Urothelium cell line (cell line): ENCODE measurements at regions not wholly inside any gene's neighbourhood (a gene's known extent, or its start where the extent isn't known, plus 50 kb on each side); places are given as distances from the start of the nearest gene placed in this dataset.

Experiments used
- DNase-seq: peaks from one replicate; pipeline ENCODE4 v3.0.0; 2011; ENCODE audit warnings: low spot score, mixed read lengths
- FAIRE-seq: peaks from 2 replicates; lab custom pipeline; 2011; peaks lifted over from hg19 to GRCh38; lab: Jason Lieb, UNC

- DNase-seq (peak; percentile 83), FAIRE-seq (peak; percentile 35)
Observed at GRCh38 chr2:118668431-118669424, 178.7 kb downstream of the EN1 start.

- peak; percentile 36 for DNase-seq
- FAIRE-seq, result no peak
Observed at GRCh38 chr2:118667964-118668363, 179.5 kb downstream of the EN1 start.

GRCh38 chr2:118667348-118667747 is 180.1 kb downstream of the EN1 start:
- DNase-seq (no peak), FAIRE-seq (no peak)

- FAIRE-seq (no peak), DNase-seq (no peak)
Observed at GRCh38 chr2:118665784-118666529, 181.5 kb downstream of the EN1 start.

- DNase-seq (peak; percentile 37), FAIRE-seq (no peak)
Observed at GRCh38 chr2:118661179-118661578, 186.3 kb downstream of the EN1 start.

GRCh38 chr2:118658596-118659198 is 188.8 kb downstream of the EN1 start:
- no peak for FAIRE-seq
- no peak for DNase-seq

- DNase-seq (no peak), FAIRE-seq (no peak)
Observed at GRCh38 chr2:118657466-118657865, 190.0 kb downstream of the EN1 start.

- FAIRE-seq, result no peak
- no peak for DNase-seq
Observed at GRCh38 chr2:118654945-118655344, 192.5 kb downstream of the EN1 start.

- DNase-seq (no peak), FAIRE-seq (no peak)
Observed at GRCh38 chr2:118650327-118650726, 197.1 kb downstream of the EN1 start.

- no peak for FAIRE-seq
- DNase-seq, result no peak
Observed at GRCh38 chr2:118645876-118646275, 201.6 kb downstream of the EN1 start.

- DNase-seq, result no peak
- no peak for FAIRE-seq
Observed at GRCh38 chr2:118644190-118644589, 203.3 kb downstream of the EN1 start.

- DNase-seq, result no peak
- FAIRE-seq, result no peak
Observed at GRCh38 chr2:118643294-118643693, 204.2 kb downstream of the EN1 start.

- FAIRE-seq (no peak), DNase-seq (no peak)
Observed at GRCh38 chr2:118642501-118642900, 204.9 kb downstream of the EN1 start.

GRCh38 chr2:118641711-118642110 is 205.7 kb downstream of the EN1 start:
- no peak for FAIRE-seq
- DNase-seq, result no peak

- no peak for FAIRE-seq
- no peak for DNase-seq
Observed at GRCh38 chr2:118639371-118639770, 208.1 kb downstream of the EN1 start.

- no peak for DNase-seq
Observed at GRCh38 chr2:118638453-118638852, 209.0 kb downstream of the EN1 start.

GRCh38 chr2:118635891-118636290 is 211.6 kb downstream of the EN1 start:
- FAIRE-seq (no peak), DNase-seq (no peak)

More at GRCh38 chr2:118638453-118638852, 209.0 kb downstream of the EN1 start:
- FAIRE-seq, result no peak

- no peak for DNase-seq
- no peak for FAIRE-seq
Observed at GRCh38 chr2:118634876-118635275, 212.6 kb downstream of the EN1 start.

- no peak for DNase-seq
- no peak for FAIRE-seq
Observed at GRCh38 chr2:118633371-118634018, 214.0 kb downstream of the EN1 start.

- no peak for FAIRE-seq
- no peak for DNase-seq
Observed at GRCh38 chr2:118632921-118633320, 214.5 kb downstream of the EN1 start.

- DNase-seq (no peak), FAIRE-seq (no peak)
Observed at GRCh38 chr2:118627156-118627555, 220.3 kb downstream of the EN1 start.
